Adrenal gland (tissue), 9 donors: ENCODE measurements at regions not wholly inside any gene's neighbourhood (a gene's known extent, or its start where the extent isn't known, plus 50 kb on each side); places are given as distances from the start of the nearest gene placed in this dataset.

Source experiments
- DNase-seq, 7 donors: peaks; one replicate each; pipeline ENCODE4 v3.0.0-alpha.2; 2019 to 2020
- H3K27ac ChIP-seq, 5 donors: fragments of 200-600 bp; sonication (generic) in 4 of 5; 1 replicate in 3 of 5; 2 replicates in 2 of 5; pipeline versions ENCODE4 v1.5.1 to v1.8.0; 2016 to 2020; ENCODE audit warnings: mild to moderate bottlenecking in 1 of 5
- H3K27me3 ChIP-seq: fragments of 200-600 bp; 2 replicates; pipeline ENCODE4 v1.8.0; 2021
- H3K36me3 ChIP-seq, 2 donors: fragments of 200-600 bp; replicated peaks in 1 of 2; 1 replicate in 1 of 2; 2 replicates in 1 of 2; pipeline versions ENCODE4 v1.5.1 to v1.8.0; 2018 to 2022
- H3K4me1 ChIP-seq, 2 donors: fragments of 200-600 bp; replicated peaks in 1 of 2; 1 replicate in 1 of 2; 2 replicates in 1 of 2; pipeline versions ENCODE4 v1.5.1 to v1.8.0; 2018 to 2021
- H3K4me3 ChIP-seq, 4 donors: fragments of 200-600 bp; sonication (generic) in 3 of 4; one replicate each; pipeline ENCODE4 v1.5.1; 2016 to 2018
- H3K9me3 ChIP-seq, 3 donors: fragments of 200-600 bp; sonication (generic) in 1 of 3; replicated peaks in 1 of 3; 1 replicate in 2 of 3; 2 replicates in 1 of 3; pipeline versions ENCODE4 v1.5.1 to v1.8.0; 2016 to 2021
- CTCF ChIP-seq, 6 experiments: fragments of 450-650 bp in 4 of 6; fragments of 200-600 bp in 2 of 6; sonication (generic) in 1 of 6; IDR thresholded peaks; 1 replicate in 5 of 6; 2 replicates in 1 of 6; pipeline versions ENCODE4 v1.5.1 to v1.8.0; 2016 to 2021; ENCODE audit warnings: antibody characterized with exemption in 6 of 6, mild to moderate bottlenecking in 2 of 6, moderate library complexity in 1 of 6
- POLR2A ChIP-seq, 2 donors: fragments of 450-650 bp; IDR thresholded peaks; one replicate each; pipeline ENCODE4 v1.6.1; 2017; ENCODE audit warnings: antibody characterized with exemption in 2 of 2, mild to moderate bottlenecking in 2 of 2, moderate library complexity in 1 of 2
- WGBS, 4 donors: extraction: QIAGEN DNeasy Blood & Tissue Kit in 2 of 4; methylation state at CpG; one replicate each; pipeline versions ENCODE4 v1.1.5 to v1.1.7; 2013 to 2017; 5-methylcytosine and 5-hydroxymethylcytosine counted together
- intact Hi-C, 2 donors: fragments of 100-400 bp; cut with DNase I; formaldehyde crosslinking; loops; one replicate each; pipeline versions ENCODE4 v1.14.1 to v1.15.0; 2022 to 2023
- donor health status: healthy with polysubstance abuse.
- donor health status: Bipolar disorder and iron deficiency.
- donor health status: DM: yes; HTN: yes; CAD: no.
- donor health status: DM: no; HTN: no; CAD: no.
- donor health status: DM: no; HTN: no; CAD: no.

- H3K36me3 ChIP-seq = no peaks in the 10 kb centered on the region
- TF ChIP-seq POLR2A (IDR thresholded peaks at IDR 0.05) (no peak), CTCF (IDR thresholded peaks at IDR 0.05) (no peak)
- H3K4me1 ChIP-seq = no peaks in the 10 kb centered on the region
- H3K4me3 ChIP-seq = no peak overlapping the region
- 84 to 90% (median 88%) methylated on average over 10 to 11 of the region's 11 CpGs for WGBS, 4 donors
- intact Hi-C loops = no loop called here
- H3K9me3 ChIP-seq = no peaks in the 10 kb centered on the region
- H3K27me3 ChIP-seq = no peaks in the 10 kb centered on the region
- H3K27ac ChIP-seq = no peak overlapping the region
- DNase-seq = no peak
Observed at GRCh38 chr16:87096746-87097333, 220.4 kb downstream of the C16orf95 start.

GRCh38 chr16:87098361-87098760 is 218.8 kb downstream of the C16orf95 start:
- no peaks in the 10 kb centered on the region for H3K9me3 ChIP-seq
- H3K27me3 ChIP-seq = no peaks in the 10 kb centered on the region
- no peak overlapping the region for H3K4me3 ChIP-seq
- no peak for TF ChIP-seq POLR2A (IDR thresholded peaks at IDR 0.05)
- TF ChIP-seq CTCF (IDR thresholded peaks at IDR 0.05) = no peak
- H3K4me1 ChIP-seq = no peaks in the 10 kb centered on the region
- WGBS, 4 donors = 90 to 93% (median 92%) methylated on average over 5 of the region's 5 CpGs
- intact Hi-C loops = no loop called here
- H3K36me3 ChIP-seq = no peaks in the 10 kb centered on the region
- H3K27ac ChIP-seq = no peak overlapping the region
- DNase-seq = no peak

- intact Hi-C loops = no loop called here
- H3K27ac ChIP-seq = no peak overlapping the region
- TF ChIP-seq CTCF (IDR thresholded peaks at IDR 0.05) (no peak), POLR2A (IDR thresholded peaks at IDR 0.05) (no peak)
- no peak overlapping the region for H3K4me3 ChIP-seq
- no peak for DNase-seq
- no peaks in the 10 kb centered on the region for H3K27me3 ChIP-seq
- H3K4me1 ChIP-seq = no peaks in the 10 kb centered on the region
- 85 to 95% (median 88%) methylated on average over 9 of the region's 9 CpGs for WGBS, 4 donors
- H3K9me3 ChIP-seq = no peaks in the 10 kb centered on the region
- H3K36me3 ChIP-seq = no peaks in the 10 kb centered on the region
Observed at GRCh38 chr16:87098976-87099720, 218.0 kb downstream of the C16orf95 start.

- DNase-seq = no peak
- WGBS, 4 donors = 76 to 85% (median 83%) methylated on average over 6 to 11 of the region's 11 CpGs
Observed at GRCh38 chr16:87100306-87101058, 216.7 kb downstream of the C16orf95 start.

More at GRCh38 chr16:87100306-87101058, 216.7 kb downstream of the C16orf95 start:
- no peak for TF ChIP-seq POLR2A (IDR thresholded peaks at IDR 0.05)
- no peak for TF ChIP-seq CTCF (IDR thresholded peaks at IDR 0.05)
- intact Hi-C loops = no loop called here
- H3K4me3 ChIP-seq = no peak overlapping the region
- H3K36me3 ChIP-seq = no peaks in the 10 kb centered on the region
- no peaks in the 10 kb centered on the region for H3K9me3 ChIP-seq
- H3K27me3 ChIP-seq = no peaks in the 10 kb centered on the region
- no peak overlapping the region for H3K27ac ChIP-seq
- H3K4me1 ChIP-seq = no peaks in the 10 kb centered on the region
